ENCODE measurements at regions not wholly inside any gene's neighbourhood (a gene's known extent, or its start where the extent isn't known, plus 50 kb on each side); places are given as distances from the start of the nearest gene placed in this dataset.

GRCh38 chr9:86731511-86732063 is 215.7 kb downstream of the GAS1 start:
- Histone ChIP-seq H3K36me3 (no peaks in the 10 kb centered on the region), H3K4me3 (no peak overlapping the region), H3K9me3 (replicated peaks) (no peaks in the 10 kb centered on the region; the same call in 1 of the 2 replicates), H3K27me3 (no peaks in the 10 kb centered on the region), H3K4me1 (peaks cover 45% of the 10 kb centered on the region), H3K27ac (peak overlapping the region; percentile 74)
- no peak for DNase-seq

GRCh38 chr9:86730163-86730928 is 217.0 kb downstream of the GAS1 start:
- H3K4me1 ChIP-seq: peaks cover 37% of the 10 kb centered on the region
- peak overlapping the region; percentile 8; the same call in 1 of the 2 replicates for H3K27ac ChIP-seq
- no peaks in the 10 kb centered on the region for H3K36me3 ChIP-seq
- DNase-seq: peak in 1 of 2 experiments; percentile 52
- H3K4me3 ChIP-seq: no peak overlapping the region
- no peaks in the 10 kb centered on the region; the same call in 1 of the 2 replicates for H3K9me3 ChIP-seq (replicated peaks)
- no peaks in the 10 kb centered on the region for H3K27me3 ChIP-seq

- no peak overlapping the region for H3K4me3 ChIP-seq
- no peak for DNase-seq
- H3K9me3 ChIP-seq (replicated peaks): peaks cover 10% of the 10 kb centered on the region
- no peak overlapping the region for H3K27ac ChIP-seq
- no peaks in the 10 kb centered on the region for H3K36me3 ChIP-seq
- peaks cover 29% of the 10 kb centered on the region for H3K4me1 ChIP-seq
- no peaks in the 10 kb centered on the region for H3K27me3 ChIP-seq
These were observed 222.8 kb downstream of the GAS1 start for GRCh38 chr9:86724529-86724928.

GRCh38 chr9:86723346-86723745 is 224.0 kb downstream of the GAS1 start:
- Histone ChIP-seq H3K27ac (no peak overlapping the region; the same call in 1 of the 2 replicates), H3K4me1 (peaks cover 29% of the 10 kb centered on the region), H3K9me3 (replicated peaks) (peaks cover 15% of the 10 kb centered on the region)

GRCh38 chr9:86722706-86723075 is 224.6 kb downstream of the GAS1 start:
- Histone ChIP-seq H3K9me3 (replicated peaks) (peaks cover 15% of the 10 kb centered on the region), H3K27ac (peak overlapping the region; percentile 55; the same call in 1 of the 2 replicates), H3K27me3 (no peaks in the 10 kb centered on the region), H3K4me1 (peaks cover 29% of the 10 kb centered on the region), H3K4me3 (no peak overlapping the region), H3K36me3 (no peaks in the 10 kb centered on the region)
- DNase-seq: no peak

More at GRCh38 chr9:86723346-86723745, 224.0 kb downstream of the GAS1 start:
- Histone ChIP-seq H3K36me3 (no peaks in the 10 kb centered on the region), H3K4me3 (no peak overlapping the region), H3K27me3 (no peaks in the 10 kb centered on the region)
- peak in 1 of 2 experiments; percentile 38 for DNase-seq

- H3K4me3 ChIP-seq: no peak overlapping the region
- DNase-seq: peak; percentile 58 to 75
- no peaks in the 10 kb centered on the region for H3K36me3 ChIP-seq
- peaks cover 15% of the 10 kb centered on the region for H3K9me3 ChIP-seq (replicated peaks)
- H3K4me1 ChIP-seq: peaks cover 29% of the 10 kb centered on the region
- peak overlapping the region; percentile 55 for H3K27ac ChIP-seq
- no peaks in the 10 kb centered on the region for H3K27me3 ChIP-seq
These were observed 225.2 kb downstream of the GAS1 start for GRCh38 chr9:86721843-86722705.

- Histone ChIP-seq H3K27ac (peak overlapping the region; percentile 55), H3K4me3 (no peak overlapping the region)
- peak in 1 of 2 experiments; percentile 31 for DNase-seq
These were observed 226.0 kb downstream of the GAS1 start for GRCh38 chr9:86721226-86721781.

GRCh38 chr9:86720639-86721225 is 226.6 kb downstream of the GAS1 start:
- peaks cover 29% of the 10 kb centered on the region for H3K4me1 ChIP-seq
- no peaks in the 10 kb centered on the region for H3K27me3 ChIP-seq
- H3K9me3 ChIP-seq (replicated peaks): peaks cover 15% of the 10 kb centered on the region
- H3K36me3 ChIP-seq: no peaks in the 10 kb centered on the region
- DNase-seq: no peak
- no peak overlapping the region for H3K4me3 ChIP-seq
- peak overlapping the region; percentile 55; the same call in 1 of the 2 replicates for H3K27ac ChIP-seq

More at GRCh38 chr9:86721226-86721781, 226.0 kb downstream of the GAS1 start:
- Histone ChIP-seq H3K4me1 (peaks cover 29% of the 10 kb centered on the region), H3K36me3 (no peaks in the 10 kb centered on the region), H3K27me3 (no peaks in the 10 kb centered on the region), H3K9me3 (replicated peaks) (peaks cover 15% of the 10 kb centered on the region)

GRCh38 chr9:86718388-86719049 is 228.8 kb downstream of the GAS1 start:
- DNase-seq: no peak
- H3K9me3 ChIP-seq (replicated peaks): peaks cover 15% of the 10 kb centered on the region
- no peaks in the 10 kb centered on the region for H3K36me3 ChIP-seq
- H3K4me3 ChIP-seq: no peak overlapping the region
- no peak overlapping the region for H3K27ac ChIP-seq
- H3K4me1 ChIP-seq: peaks cover 28% of the 10 kb centered on the region
- no peaks in the 10 kb centered on the region for H3K27me3 ChIP-seq

GRCh38 chr9:86716326-86716922 is 230.9 kb downstream of the GAS1 start:
- peaks cover 15% of the 10 kb centered on the region for H3K9me3 ChIP-seq (replicated peaks)
- no peak overlapping the region for H3K4me3 ChIP-seq
- no peaks in the 10 kb centered on the region for H3K36me3 ChIP-seq
- H3K27ac ChIP-seq: no peak overlapping the region
- no peaks in the 10 kb centered on the region for H3K27me3 ChIP-seq
- H3K4me1 ChIP-seq: peaks cover 7% of the 10 kb centered on the region
- DNase-seq: no peak

GRCh38 chr9:86714999-86715398 is 232.3 kb downstream of the GAS1 start:
- Histone ChIP-seq H3K36me3 (no peaks in the 10 kb centered on the region), H3K27me3 (no peaks in the 10 kb centered on the region), H3K4me1 (no peaks in the 10 kb centered on the region), H3K9me3 (replicated peaks) (peaks cover 9% of the 10 kb centered on the region), H3K27ac (no peak overlapping the region), H3K4me3 (no peak overlapping the region)
- no peak for DNase-seq

- no peak overlapping the region for H3K4me3 ChIP-seq
- H3K4me1 ChIP-seq: peaks cover 6% of the 10 kb centered on the region
- H3K27me3 ChIP-seq: no peaks in the 10 kb centered on the region
- H3K27ac ChIP-seq: no peak overlapping the region
- H3K9me3 ChIP-seq (replicated peaks): peaks cover 5% of the 10 kb centered on the region; the same call in 1 of the 2 replicates
- no peak for DNase-seq
- no peaks in the 10 kb centered on the region for H3K36me3 ChIP-seq
These were observed 233.3 kb downstream of the GAS1 start for GRCh38 chr9:86713970-86714369.

- Histone ChIP-seq H3K27ac (no peak overlapping the region), H3K4me3 (no peak overlapping the region), H3K9me3 (replicated peaks) (peaks cover 3% of the 10 kb centered on the region; the same call in 1 of the 2 replicates), H3K27me3 (no peaks in the 10 kb centered on the region), H3K4me1 (peaks cover 11% of the 10 kb centered on the region), H3K36me3 (no peaks in the 10 kb centered on the region)
- no peak for DNase-seq
These were observed 233.8 kb downstream of the GAS1 start for GRCh38 chr9:86713470-86713869.
